GM12801 (cell line): ENCODE measurements at regions not wholly inside any gene's neighbourhood (a gene's known extent, or its start where the extent isn't known, plus 50 kb on each side); places are given as distances from the start of the nearest gene placed in this dataset.

ENCODE experiments used
- CTCF ChIP-seq: IDR thresholded peaks from one replicate; pipeline ENCODE4 v1.5.1; 2011; ENCODE audit warnings: control low read depth; ENCODE audit not compliant: insufficient read length; ENCODE audit errors: extremely low read depth

- TF ChIP-seq CTCF, result no peak
These were observed 252.8 kb upstream of the GPR26 start for GRCh38 chr10:123413353-123413752.

- TF ChIP-seq CTCF, result no peak
These were observed 250.6 kb upstream of the GPR26 start for GRCh38 chr10:123415523-123415922.

DNA sequence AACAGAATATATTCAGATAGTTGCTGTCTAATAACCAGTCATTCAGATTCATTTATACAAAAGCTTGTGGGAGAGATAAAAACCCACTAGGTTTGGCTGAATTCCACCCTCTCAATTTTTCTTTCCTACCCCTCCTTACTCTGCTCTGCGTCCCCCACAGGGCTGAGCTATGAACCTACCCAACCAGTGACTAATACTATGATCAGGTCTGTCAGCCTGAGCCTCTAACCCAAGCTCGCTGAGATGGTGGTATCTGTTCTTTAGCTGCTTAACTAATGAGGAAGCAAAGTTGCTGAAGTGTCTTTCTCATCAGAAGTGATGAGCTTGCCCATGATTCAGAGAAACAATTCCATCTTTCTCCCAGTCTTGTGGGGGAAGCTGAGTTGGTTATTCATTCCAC, 248.7 kb upstream of the GPR26 start:
- TF ChIP-seq CTCF, result no peak

DNA sequence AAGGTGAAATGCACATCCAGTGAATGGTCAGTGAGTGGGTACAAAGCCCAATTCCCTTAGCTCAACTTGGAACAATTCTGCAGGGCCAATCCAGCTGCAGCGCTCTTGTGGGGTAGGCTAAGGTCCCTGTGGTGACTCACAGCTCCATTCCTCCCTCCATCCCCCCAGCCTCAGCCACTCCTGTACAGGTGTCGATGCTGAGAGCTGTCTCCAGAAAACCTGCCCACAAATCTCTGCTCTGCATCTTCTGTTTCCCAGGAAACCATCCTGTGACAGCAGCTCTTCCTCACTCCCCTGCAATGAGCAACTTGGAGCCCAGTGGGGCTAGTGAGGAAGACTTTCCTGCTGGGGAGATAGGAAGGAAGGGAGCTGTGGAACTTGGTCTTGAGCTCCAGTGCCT, 244.7 kb upstream of the GPR26 start:
- TF ChIP-seq CTCF, result no peak

GRCh38 chr10:123422261-123422660, 243.9 kb upstream of the GPR26 start:
- TF ChIP-seq CTCF, result no peak

GRCh38 chr10:123424537-123424936, 241.6 kb upstream of the GPR26 start:
- no peak for TF ChIP-seq CTCF

GRCh38 chr10:123425680-123426079, 240.5 kb upstream of the GPR26 start:
- no peak for TF ChIP-seq CTCF
